ENCODE measurements at regions not wholly inside any gene's neighbourhood (a gene's known extent, or its start where the extent isn't known, plus 50 kb on each side); places are given as distances from the start of the nearest gene placed in this dataset.

- Histone ChIP-seq H3K4me3 (no peak overlapping the region), H3K9me3 (0 out of 2 replicates have a peak, but pooled peaks cover under 1% of the 10 kb centered on the region), H3K4me2 (no peak overlapping the region), H3K9ac (no peak overlapping the region), H3K36me3 (peaks cover 41% of the 10 kb centered on the region), H4K20me1 (no peaks in the 10 kb centered on the region), H3K27ac (no peak overlapping the region), H3K4me1 (no peaks in the 10 kb centered on the region), H3K27me3 (no peaks in the 10 kb centered on the region)
- TF ChIP-seq Cebpa-rat (IDR thresholded peaks at IDR 0.05), result no peak
Observed at GRCh38 chr2:70011335-70011734, 49.9 kb upstream of the ASPRV1 start.
